Right renal pelvis (tissue), 4 donors: ENCODE measurements at regions not wholly inside any gene's neighbourhood (a gene's known extent, or its start where the extent isn't known, plus 50 kb on each side); places are given as distances from the start of the nearest gene placed in this dataset.

Experiments used
- DNase-seq, 4 donors: peaks; one replicate each; pipeline ENCODE4 v3.0.0-alpha.2; 2013; ENCODE audit warnings: low read depth in 4 of 4, low spot score in 3 of 4, missing footprints in 1 of 4

GRCh38 chr11:45525393-45525792 lies 140.0 kb downstream of the CHST1 start:
- DNase-seq, result no peak

GRCh38 chr11:45523760-45524159 lies 141.7 kb downstream of the CHST1 start:
- no peak for DNase-seq

- DNase-seq, result no peak
Measured at GRCh38 chr11:45518833-45519535, 146.4 kb downstream of the CHST1 start.

- no peak for DNase-seq
Measured at GRCh38 chr11:45518141-45518832, 147.1 kb downstream of the CHST1 start.

- DNase-seq, result no peak
Measured at GRCh38 chr11:45517171-45517770, 148.2 kb downstream of the CHST1 start.

GRCh38 chr11:45513821-45514340 lies 151.5 kb downstream of the CHST1 start:
- no peak for DNase-seq

GRCh38 chr11:45512471-45513148 lies 152.8 kb downstream of the CHST1 start:
- DNase-seq, result no peak

GRCh38 chr11:45511566-45511965 lies 153.9 kb downstream of the CHST1 start:
- DNase-seq, result no peak

- DNase-seq, result no peak
Measured at GRCh38 chr11:45507916-45508315, 157.5 kb downstream of the CHST1 start.

GRCh38 chr11:45503311-45503710 lies 162.1 kb downstream of the CHST1 start:
- no peak for DNase-seq

- DNase-seq, result no peak
Measured at GRCh38 chr11:45502226-45502545, 163.2 kb downstream of the CHST1 start.

GRCh38 chr11:45501392-45502225 lies 163.8 kb downstream of the CHST1 start:
- DNase-seq, result peak in 2 of 4 donors; percentile 20 to 23

GRCh38 chr11:45500451-45500850 lies 165.0 kb downstream of the CHST1 start:
- DNase-seq, result peak in 2 of 4 donors; percentile 15 to 20

GRCh38 chr11:45494738-45495137 lies 170.7 kb downstream of the CHST1 start:
- no peak for DNase-seq

GRCh38 chr11:45489281-45489905 lies 176.0 kb downstream of the CHST1 start:
- DNase-seq, result no peak

GRCh38 chr11:45486461-45486860 lies 179.0 kb downstream of the CHST1 start:
- no peak for DNase-seq

GRCh38 chr11:45485070-45485707 lies 180.2 kb downstream of the CHST1 start:
- DNase-seq, result no peak

GRCh38 chr11:45484326-45484883 lies 181.0 kb downstream of the CHST1 start:
- DNase-seq, result no peak

GRCh38 chr11:45483416-45483815 lies 182.0 kb downstream of the CHST1 start:
- DNase-seq, result no peak
